ENCODE measurements at regions not wholly inside any gene's neighbourhood (a gene's known extent, or its start where the extent isn't known, plus 50 kb on each side); places are given as distances from the start of the nearest gene placed in this dataset.

DNA sequence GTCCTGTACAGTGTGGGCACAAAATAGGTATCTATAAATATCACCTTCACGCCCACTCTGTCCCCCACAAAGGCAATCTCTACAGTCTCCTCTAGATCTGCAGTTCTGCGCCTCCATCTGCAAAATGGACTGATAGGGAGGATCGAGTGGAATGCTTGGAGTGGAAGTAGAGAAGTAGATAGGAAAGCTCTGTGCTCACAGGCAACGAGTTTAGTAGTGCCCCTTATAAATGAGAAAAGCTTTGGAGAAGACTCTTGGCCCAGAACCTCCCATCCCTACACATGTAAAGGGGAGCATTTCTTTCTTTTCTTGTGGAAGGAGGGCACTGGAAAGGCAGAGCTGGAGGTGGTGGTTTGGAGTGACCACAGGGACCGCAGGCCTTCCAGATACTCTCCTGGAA, 88.5 kb downstream of the ZNF621 start:
- TF ChIP-seq EZH2 (IDR thresholded peaks at IDR 0.05; ENCODE audit: insufficient read depth, poor library complexity, severe bottlenecking) (no peak), EZH2phosphoT487 (IDR thresholded peaks at IDR 0.05; ENCODE audit: insufficient read depth, low read depth) (no peak)
